ENCODE measurements at regions not wholly inside any gene's neighbourhood (a gene's known extent, or its start where the extent isn't known, plus 50 kb on each side); places are given as distances from the start of the nearest gene placed in this dataset.

DNA sequence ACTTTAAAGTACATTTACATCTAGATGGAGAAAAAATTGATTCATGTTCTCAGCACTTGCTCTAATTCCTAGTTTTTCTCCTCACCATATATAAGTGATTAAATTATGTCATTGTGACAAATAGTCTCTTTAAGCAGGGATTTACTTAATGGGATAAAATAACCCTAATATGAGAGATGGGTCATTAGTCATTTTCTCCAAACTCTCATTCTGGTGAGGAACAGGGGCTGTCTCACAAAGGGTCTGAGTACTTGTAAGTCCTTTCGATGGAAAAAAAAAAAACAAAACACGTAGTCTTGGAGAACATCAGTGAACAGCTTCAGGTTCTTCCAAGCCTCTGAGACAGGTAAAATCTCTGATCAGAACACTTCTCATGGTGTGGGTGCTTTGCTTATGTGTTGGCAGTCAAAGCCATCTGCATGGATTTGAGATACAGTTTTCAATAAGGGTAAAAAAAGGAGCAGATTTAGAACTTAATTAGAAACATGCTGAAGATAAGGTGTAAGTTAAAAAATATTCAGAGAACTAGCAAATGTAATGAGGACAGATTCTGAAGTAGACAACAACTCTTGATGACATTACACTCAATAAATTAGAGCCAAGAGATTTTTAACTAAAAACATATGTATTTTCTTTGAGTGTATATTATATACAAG lies 1668.9 kb upstream of the MIR17HG start:
- TF ChIP-seq, protein P1, sequence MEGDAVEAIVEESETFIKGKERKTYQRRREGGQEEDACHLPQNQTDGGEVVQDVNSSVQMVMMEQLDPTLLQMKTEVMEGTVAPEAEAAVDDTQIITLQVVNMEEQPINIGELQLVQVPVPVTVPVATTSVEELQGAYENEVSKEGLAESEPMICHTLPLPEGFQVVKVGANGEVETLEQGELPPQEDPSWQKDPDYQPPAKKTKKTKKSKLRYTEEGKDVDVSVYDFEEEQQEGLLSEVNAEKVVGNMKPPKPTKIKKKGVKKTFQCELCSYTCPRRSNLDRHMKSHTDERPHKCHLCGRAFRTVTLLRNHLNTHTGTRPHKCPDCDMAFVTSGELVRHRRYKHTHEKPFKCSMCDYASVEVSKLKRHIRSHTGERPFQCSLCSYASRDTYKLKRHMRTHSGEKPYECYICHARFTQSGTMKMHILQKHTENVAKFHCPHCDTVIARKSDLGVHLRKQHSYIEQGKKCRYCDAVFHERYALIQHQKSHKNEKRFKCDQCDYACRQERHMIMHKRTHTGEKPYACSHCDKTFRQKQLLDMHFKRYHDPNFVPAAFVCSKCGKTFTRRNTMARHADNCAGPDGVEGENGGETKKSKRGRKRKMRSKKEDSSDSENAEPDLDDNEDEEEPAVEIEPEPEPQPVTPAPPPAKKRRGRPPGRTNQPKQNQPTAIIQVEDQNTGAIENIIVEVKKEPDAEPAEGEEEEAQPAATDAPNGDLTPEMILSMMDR (IDR thresholded peaks at IDR 0.05), result no peak
- TF ChIP-seq ZSCAN20 (CRISPR knock-in tag; IDR thresholded peaks at IDR 0.05), result no peak
- no peak for TF ChIP-seq POLR2A (IDR thresholded peaks at IDR 0.05; ENCODE audit: low read length)
- no peak for TF ChIP-seq CHD2 (IDR thresholded peaks at IDR 0.05; ENCODE audit: low read length, partially characterized antibody)
- TF ChIP-seq ESRRA (IDR thresholded peaks at IDR 0.05; ENCODE audit: borderline replicate concordance, low read length), result no peak
- TF ChIP-seq HOXA7 (CRISPR knock-in tag; IDR thresholded peaks at IDR 0.05), result no peak
- TF ChIP-seq RAD21 (conservative IDR thresholded peaks at IDR 0.05 in 1 of 2, IDR thresholded peaks at IDR 0.05 in 1 of 2), result no peak
- TF ChIP-seq NR3C1 (IDR thresholded peaks at IDR 0.05), result no peak
- no peak for TF ChIP-seq EP300 (IDR thresholded peaks at IDR 0.05)
- TF ChIP-seq HDAC2 (IDR thresholded peaks at IDR 0.05), result no peak
- TF ChIP-seq MAZ (IDR thresholded peaks at IDR 0.05; ENCODE audit: borderline replicate concordance, low read depth, low read length), result no peak
